ENCODE measurements at regions not wholly inside any gene's neighbourhood (a gene's known extent, or its start where the extent isn't known, plus 50 kb on each side); places are given as distances from the start of the nearest gene placed in this dataset.

DNA sequence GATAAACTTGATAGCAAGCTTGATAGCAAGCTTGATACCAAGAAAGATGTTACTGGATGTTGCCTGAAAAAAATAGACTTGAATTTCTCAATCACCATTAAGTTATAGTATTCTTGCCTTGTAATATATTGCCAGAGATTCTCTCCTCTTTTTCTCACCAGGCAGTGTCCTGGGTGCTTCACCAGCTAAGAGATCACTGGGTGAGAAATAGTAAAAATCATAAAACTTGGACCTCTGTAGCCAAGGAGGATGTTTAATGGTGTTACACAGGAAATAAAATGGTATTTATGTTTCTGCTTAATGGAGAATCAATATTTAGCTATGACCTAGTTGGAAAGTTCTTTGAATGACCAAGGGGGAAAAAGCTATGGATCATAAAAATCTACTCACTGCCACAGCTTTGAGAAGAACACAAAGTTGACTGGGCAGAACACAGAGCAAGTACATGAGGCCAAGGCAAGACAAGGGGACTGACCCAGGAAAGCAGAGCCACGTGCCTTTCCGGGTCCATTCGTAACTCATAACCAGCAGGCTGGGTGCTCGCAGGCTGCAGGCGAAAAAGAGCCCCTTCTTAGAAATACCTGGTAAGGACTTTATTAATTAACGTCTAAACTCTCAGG is 129.4 kb upstream of the HNMT start:
- no peak for DNase-seq
- H3K9me3 ChIP-seq (ENCODE audit: control insufficient read depth, low read length): no peaks in the 10 kb centered on the region
- H4K8ac ChIP-seq (ENCODE audit: low read length): no peak overlapping the region
- H2AFZ ChIP-seq (ENCODE audit: low read depth, low read length): no peak overlapping the region
- H3K36me3 ChIP-seq (ENCODE audit: control insufficient read depth in 1 of 2, insufficient read depth in 2 of 2, low read depth in 1 of 2, low read length in 2 of 2): no peaks in the 10 kb centered on the region
- H3K9ac ChIP-seq (ENCODE audit: low read length): no peak overlapping the region
- peaks cover 0 to 6% of the 10 kb centered on the region in 2 experiments for H3K27me3 ChIP-seq (ENCODE audit: control insufficient read depth in 1 of 2, insufficient read depth in 1 of 2, low read length in 2 of 2)
- H2AK5ac ChIP-seq (ENCODE audit: low read length, severe bottlenecking): no peak overlapping the region
- H3K4me1 ChIP-seq (ENCODE audit: control insufficient read depth, insufficient read depth, low read depth, low read length): peaks cover 6% of the 10 kb centered on the region
- H2BK120ac ChIP-seq (ENCODE audit: low read depth, low read length): no peak overlapping the region
- H2BK12ac ChIP-seq (ENCODE audit: low read length in 2 of 2): no peak overlapping the region
- no peak overlapping the region for H4K91ac ChIP-seq (ENCODE audit: low read length)
- H3K4me3 ChIP-seq (ENCODE audit: insufficient read depth in 1 of 2, low read depth in 1 of 2, low read length in 2 of 2): no peak overlapping the region
- H2BK5ac ChIP-seq (ENCODE audit: low read depth, low read length, poor library complexity, severe bottlenecking): no peak overlapping the region
- H3K14ac ChIP-seq (ENCODE audit: low read length in 2 of 2): no peak overlapping the region
- no peaks in the 10 kb centered on the region for H3K79me1 ChIP-seq (replicated peaks; ENCODE audit: low read length, poor library complexity, severe bottlenecking)
- no peak overlapping the region for H3K4ac ChIP-seq (ENCODE audit: low read depth in 1 of 2, low read length in 2 of 2)
- H3K18ac ChIP-seq (ENCODE audit: low read depth in 1 of 2, low read length in 2 of 2): no peak overlapping the region
- H2BK15ac ChIP-seq (ENCODE audit: low read depth, poor library complexity, severe bottlenecking): no peak overlapping the region
- H3K4me2 ChIP-seq (ENCODE audit: low read length, poor library complexity, severe bottlenecking): no peak overlapping the region
- no peak overlapping the region for H3K23ac ChIP-seq (ENCODE audit: low read length in 2 of 2)
- WGBS: 86% methylated on average over 3 of the region's 6 CpGs
- H3K27ac ChIP-seq (ENCODE audit: low read length, poor library complexity, severe bottlenecking): no peak overlapping the region

DNA sequence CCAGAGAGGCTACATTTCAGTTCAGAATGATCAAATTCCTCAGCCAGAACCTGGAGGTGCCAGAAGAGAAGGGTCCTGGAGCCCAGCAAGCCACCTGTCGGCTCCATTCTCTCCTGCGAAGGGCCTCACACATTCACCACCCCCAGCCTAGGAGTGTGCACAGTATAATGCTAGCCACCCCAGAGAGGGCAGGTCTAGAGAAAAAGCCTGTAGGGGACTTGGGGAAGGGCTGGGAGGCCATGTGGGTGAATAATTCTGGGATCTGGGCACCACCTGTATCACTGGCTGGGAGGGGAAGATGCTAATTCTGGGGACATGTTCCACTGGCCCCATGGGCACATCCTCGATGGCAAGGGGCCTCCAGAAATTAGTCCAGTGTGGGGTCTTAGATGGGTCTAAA is 127.6 kb upstream of the HNMT start:
- Histone ChIP-seq H3K27me3 (ENCODE audit: control insufficient read depth in 1 of 2, insufficient read depth in 1 of 2, low read length in 2 of 2) (peaks cover 0 to 6% of the 10 kb centered on the region in 2 experiments), H4K91ac (ENCODE audit: low read length) (no peak overlapping the region), H3K4me2 (ENCODE audit: low read length, poor library complexity, severe bottlenecking) (no peak overlapping the region), H3K9me3 (ENCODE audit: control insufficient read depth, low read length) (no peaks in the 10 kb centered on the region), H3K9ac (ENCODE audit: low read length) (no peak overlapping the region), H3K23ac (ENCODE audit: low read length in 2 of 2) (no peak overlapping the region), H2BK15ac (ENCODE audit: low read depth, poor library complexity, severe bottlenecking) (no peak overlapping the region), H2BK5ac (ENCODE audit: low read depth, low read length, poor library complexity, severe bottlenecking) (peak overlapping the region; percentile 62), H3K18ac (ENCODE audit: low read depth in 1 of 2, low read length in 2 of 2) (no peak overlapping the region), H3K27ac (ENCODE audit: low read length, poor library complexity, severe bottlenecking) (no peak overlapping the region), H3K79me1 (replicated peaks; ENCODE audit: low read length, poor library complexity, severe bottlenecking) (no peaks in the 10 kb centered on the region), H4K8ac (ENCODE audit: low read length) (no peak overlapping the region), H3K36me3 (ENCODE audit: control insufficient read depth in 1 of 2, insufficient read depth in 2 of 2, low read depth in 1 of 2, low read length in 2 of 2) (no peaks in the 10 kb centered on the region), H3K4me1 (ENCODE audit: control insufficient read depth, insufficient read depth, low read depth, low read length) (peaks cover 6% of the 10 kb centered on the region), H3K14ac (ENCODE audit: low read length in 2 of 2) (no peak overlapping the region), H2BK120ac (ENCODE audit: low read depth, low read length) (no peak overlapping the region), H2AK5ac (ENCODE audit: low read length, severe bottlenecking) (no peak overlapping the region), H2AFZ (ENCODE audit: low read depth, low read length) (no peak overlapping the region), H2BK12ac (ENCODE audit: low read length in 2 of 2) (no peak overlapping the region), H3K4me3 (ENCODE audit: insufficient read depth in 1 of 2, low read depth in 1 of 2, low read length in 2 of 2) (no peak overlapping the region), H3K4ac (ENCODE audit: low read depth in 1 of 2, low read length in 2 of 2) (no peak overlapping the region)
- 77% methylated on average over 2 of the region's 3 CpGs for WGBS
- no peak for DNase-seq

DNA sequence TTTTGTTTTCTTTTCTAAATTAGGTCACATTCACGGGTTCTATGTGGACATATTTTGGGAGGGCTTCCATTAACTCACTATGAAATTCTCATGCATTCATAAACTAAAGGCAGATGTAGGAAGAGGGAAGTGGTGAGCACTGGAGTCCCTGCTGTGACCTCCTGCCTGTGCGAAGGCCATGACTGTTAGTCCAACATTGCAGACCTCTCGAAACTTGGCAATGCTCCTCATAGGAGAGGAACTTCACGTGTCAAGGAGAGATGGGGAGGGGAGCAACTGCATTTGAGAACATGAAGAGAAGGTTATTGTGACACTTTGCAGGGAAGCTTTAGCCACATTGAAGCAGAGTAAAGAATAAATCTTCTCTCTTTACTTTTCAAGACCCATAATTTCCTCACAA is 126.4 kb upstream of the HNMT start:
- H2BK5ac ChIP-seq (ENCODE audit: low read depth, low read length, poor library complexity, severe bottlenecking): no peak overlapping the region
- H3K23ac ChIP-seq (ENCODE audit: low read length in 2 of 2): no peak overlapping the region
- no peak overlapping the region for H3K9ac ChIP-seq (ENCODE audit: low read length)
- H4K91ac ChIP-seq (ENCODE audit: low read length): no peak overlapping the region
- no peak overlapping the region for H2AFZ ChIP-seq (ENCODE audit: low read depth, low read length)
- no peaks in the 10 kb centered on the region for H3K36me3 ChIP-seq (ENCODE audit: control insufficient read depth in 1 of 2, insufficient read depth in 2 of 2, low read depth in 1 of 2, low read length in 2 of 2)
- H3K27ac ChIP-seq (ENCODE audit: low read length, poor library complexity, severe bottlenecking): no peak overlapping the region
- no peaks in the 10 kb centered on the region for H3K9me3 ChIP-seq (ENCODE audit: control insufficient read depth, low read length)
- no peak overlapping the region for H3K4me3 ChIP-seq (ENCODE audit: insufficient read depth in 1 of 2, low read depth in 1 of 2, low read length in 2 of 2)
- 72% methylated on average over 2 of the region's 4 CpGs for WGBS
- no peak overlapping the region for H2BK12ac ChIP-seq (ENCODE audit: low read length in 2 of 2)
- DNase-seq: no peak
- H3K18ac ChIP-seq (ENCODE audit: low read depth in 1 of 2, low read length in 2 of 2): no peak overlapping the region
- no peak overlapping the region for H2BK120ac ChIP-seq (ENCODE audit: low read depth, low read length)
- H3K4ac ChIP-seq (ENCODE audit: low read depth in 1 of 2, low read length in 2 of 2): no peak overlapping the region
- H3K27me3 ChIP-seq (ENCODE audit: control insufficient read depth in 1 of 2, insufficient read depth in 1 of 2, low read length in 2 of 2): peaks cover 0 to 6% of the 10 kb centered on the region in 2 experiments
- H4K8ac ChIP-seq (ENCODE audit: low read length): no peak overlapping the region
- H3K14ac ChIP-seq (ENCODE audit: low read length in 2 of 2): no peak overlapping the region
- no peak overlapping the region for H3K4me2 ChIP-seq (ENCODE audit: low read length, poor library complexity, severe bottlenecking)
- H3K4me1 ChIP-seq (ENCODE audit: control insufficient read depth, insufficient read depth, low read depth, low read length): peaks cover 6% of the 10 kb centered on the region
- no peak overlapping the region for H2BK15ac ChIP-seq (ENCODE audit: low read depth, poor library complexity, severe bottlenecking)
- H3K79me1 ChIP-seq (replicated peaks; ENCODE audit: low read length, poor library complexity, severe bottlenecking): no peaks in the 10 kb centered on the region
- no peak overlapping the region for H2AK5ac ChIP-seq (ENCODE audit: low read length, severe bottlenecking)

DNA sequence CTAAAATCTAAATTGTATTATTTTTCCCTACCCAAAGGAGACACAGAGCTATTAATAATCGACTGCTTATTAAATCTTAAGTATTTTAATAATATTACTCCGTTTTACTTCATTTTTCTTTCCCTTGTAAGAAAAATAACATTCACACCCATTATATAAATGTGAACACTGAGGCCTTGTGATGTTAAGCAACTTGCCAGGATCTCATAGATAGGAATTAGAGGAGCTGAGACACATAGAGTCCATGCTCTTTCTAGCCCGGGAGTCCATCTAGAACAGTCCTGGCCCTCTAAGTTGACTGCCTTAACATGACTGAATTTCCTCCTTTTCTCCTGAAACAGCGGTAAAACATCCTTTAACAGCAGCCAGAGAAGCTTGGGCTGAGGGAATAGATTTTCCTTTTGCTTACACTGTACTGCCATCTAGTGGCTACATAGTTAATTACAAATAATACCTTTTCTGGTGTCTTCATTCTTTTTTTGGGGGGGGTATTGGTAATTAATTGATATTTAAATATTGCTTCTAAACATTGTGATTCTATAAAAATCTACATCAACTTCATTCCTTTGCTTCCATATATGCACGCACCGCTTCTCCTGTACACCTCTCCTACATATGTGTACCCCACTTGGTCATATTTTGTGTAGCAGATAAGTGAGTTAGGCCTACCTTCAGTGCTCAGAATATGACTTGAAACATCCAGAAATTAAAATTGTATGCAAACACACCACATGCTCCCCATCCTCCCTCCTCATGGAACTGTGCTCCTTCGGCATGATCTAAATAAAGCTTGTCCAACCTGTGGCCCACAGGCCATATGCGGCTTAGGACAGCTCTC is 125.8 kb upstream of the HNMT start:
- Histone ChIP-seq H3K4me3 (ENCODE audit: insufficient read depth in 1 of 2, low read depth in 1 of 2, low read length in 2 of 2) (no peak overlapping the region), H3K4me1 (ENCODE audit: control insufficient read depth, insufficient read depth, low read depth, low read length) (peaks cover 6% of the 10 kb centered on the region), H2BK5ac (ENCODE audit: low read depth, low read length, poor library complexity, severe bottlenecking) (no peak overlapping the region), H3K36me3 (ENCODE audit: control insufficient read depth in 1 of 2, insufficient read depth in 2 of 2, low read depth in 1 of 2, low read length in 2 of 2) (no peaks in the 10 kb centered on the region), H3K9me3 (ENCODE audit: control insufficient read depth, low read length) (no peaks in the 10 kb centered on the region), H4K8ac (ENCODE audit: low read length) (no peak overlapping the region), H3K4me2 (ENCODE audit: low read length, poor library complexity, severe bottlenecking) (no peak overlapping the region), H2BK120ac (ENCODE audit: low read depth, low read length) (no peak overlapping the region), H2AFZ (ENCODE audit: low read depth, low read length) (no peak overlapping the region), H2BK12ac (ENCODE audit: low read length in 2 of 2) (no peak overlapping the region), H3K27me3 (ENCODE audit: control insufficient read depth in 1 of 2, insufficient read depth in 1 of 2, low read length in 2 of 2) (peaks cover 0 to 6% of the 10 kb centered on the region in 2 experiments), H3K18ac (ENCODE audit: low read depth in 1 of 2, low read length in 2 of 2) (no peak overlapping the region), H3K27ac (ENCODE audit: low read length, poor library complexity, severe bottlenecking) (no peak overlapping the region), H3K23ac (ENCODE audit: low read length in 2 of 2) (no peak overlapping the region), H2AK5ac (ENCODE audit: low read length, severe bottlenecking) (no peak overlapping the region), H3K4ac (ENCODE audit: low read depth in 1 of 2, low read length in 2 of 2) (no peak overlapping the region), H3K79me1 (replicated peaks; ENCODE audit: low read length, poor library complexity, severe bottlenecking) (no peaks in the 10 kb centered on the region), H3K9ac (ENCODE audit: low read length) (no peak overlapping the region), H3K14ac (ENCODE audit: low read length in 2 of 2) (no peak overlapping the region), H4K91ac (ENCODE audit: low read length) (no peak overlapping the region), H2BK15ac (ENCODE audit: low read depth, poor library complexity, severe bottlenecking) (no peak overlapping the region)
- WGBS: 27% methylated on average over 4 of the region's 8 CpGs
- peak; percentile 51 for DNase-seq
